ENCODE measurements at regions not wholly inside any gene's neighbourhood (a gene's known extent, or its start where the extent isn't known, plus 50 kb on each side); places are given as distances from the start of the nearest gene placed in this dataset.
"Not testable (repeated sequence)": the region's sequence is repeated elsewhere in the genome, so short reads cannot be mapped to it uniquely, and the experiment has no call there.

GRCh38 chr11:7874056-7874455 is 57.0 kb downstream of the OR10A6 start:
- no peak for DNase-seq
- no peaks in the 10 kb centered on the region for H3K27me3 ChIP-seq (ENCODE audit: insufficient read depth, low read depth, severe bottlenecking)
- H3K27ac ChIP-seq: no peak overlapping the region
- H3K9me3 ChIP-seq (ENCODE audit: severe bottlenecking): no peaks in the 10 kb centered on the region
- TF ChIP-seq CTCF (IDR thresholded peaks at IDR 0.05; ENCODE audit: low read depth, low read length): no peak
- H3K36me3 ChIP-seq: no peaks in the 10 kb centered on the region
- H3K4me3 ChIP-seq (ENCODE audit: low read depth, low read length): no peak overlapping the region

GRCh38 chr11:7872890-7873289 is 58.2 kb downstream of the OR10A6 start:
- no peaks in the 10 kb centered on the region for H3K9me3 ChIP-seq (ENCODE audit: severe bottlenecking)
- no peak for TF ChIP-seq CTCF (IDR thresholded peaks at IDR 0.05; ENCODE audit: low read depth, low read length)
- DNase-seq: no peak
- H3K36me3 ChIP-seq: no peaks in the 10 kb centered on the region
- no peak overlapping the region for H3K27ac ChIP-seq
- no peaks in the 10 kb centered on the region for H3K27me3 ChIP-seq (ENCODE audit: insufficient read depth, low read depth, severe bottlenecking)
- H3K4me3 ChIP-seq (ENCODE audit: low read depth, low read length): no peak overlapping the region

- Histone ChIP-seq H3K27me3 (ENCODE audit: insufficient read depth, low read depth, severe bottlenecking) (no peaks in the 10 kb centered on the region), H3K27ac (no peak overlapping the region), H3K36me3 (no peaks in the 10 kb centered on the region), H3K9me3 (ENCODE audit: severe bottlenecking) (no peaks in the 10 kb centered on the region), H3K4me3 (ENCODE audit: low read depth, low read length) (no peak overlapping the region)
- no peak for DNase-seq
- TF ChIP-seq CTCF (IDR thresholded peaks at IDR 0.05; ENCODE audit: low read depth, low read length): no peak
Measured at GRCh38 chr11:7871056-7871455, 60.0 kb downstream of the OR10A6 start.

- Histone ChIP-seq H3K4me3 (ENCODE audit: low read depth, low read length) (no peak overlapping the region), H3K27ac (no peak overlapping the region), H3K27me3 (ENCODE audit: insufficient read depth, low read depth, severe bottlenecking) (no peaks in the 10 kb centered on the region), H3K9me3 (ENCODE audit: severe bottlenecking) (no peaks in the 10 kb centered on the region), H3K36me3 (no peaks in the 10 kb centered on the region)
- DNase-seq: no peak
- TF ChIP-seq CTCF (IDR thresholded peaks at IDR 0.05; ENCODE audit: low read depth, low read length): no peak
Measured at GRCh38 chr11:7869467-7869866, 61.6 kb downstream of the OR10A6 start.

GRCh38 chr11:7861292-7861691 is 64.5 kb upstream of the OR5P2 start:
- not testable (repeated sequence) for DNase-seq; H3K9me3 ChIP-seq (ENCODE audit: severe bottlenecking); H3K36me3 ChIP-seq; H3K27me3 ChIP-seq (ENCODE audit: insufficient read depth, low read depth, severe bottlenecking); H3K4me3 ChIP-seq (ENCODE audit: low read depth, low read length); H3K27ac ChIP-seq

GRCh38 chr11:7860844-7861243 is 64.1 kb upstream of the OR5P2 start:
- H3K4me3 ChIP-seq (ENCODE audit: low read depth, low read length); H3K36me3 ChIP-seq; DNase-seq; H3K27ac ChIP-seq; H3K27me3 ChIP-seq (ENCODE audit: insufficient read depth, low read depth, severe bottlenecking); H3K9me3 ChIP-seq (ENCODE audit: severe bottlenecking): not testable (repeated sequence)

GRCh38 chr11:7858006-7858405 is 61.3 kb upstream of the OR5P2 start:
- Histone ChIP-seq H3K36me3 (no peaks in the 10 kb centered on the region), H3K4me3 (ENCODE audit: low read depth, low read length) (no peak overlapping the region), H3K27me3 (ENCODE audit: insufficient read depth, low read depth, severe bottlenecking) (no peaks in the 10 kb centered on the region), H3K9me3 (ENCODE audit: severe bottlenecking) (no peaks in the 10 kb centered on the region), H3K27ac (no peak overlapping the region)
- no peak for DNase-seq
- no peak for TF ChIP-seq CTCF (IDR thresholded peaks at IDR 0.05; ENCODE audit: low read depth, low read length)
